GM12874 (cell line): ENCODE measurements at regions not wholly inside any gene's neighbourhood (a gene's known extent, or its start where the extent isn't known, plus 50 kb on each side); places are given as distances from the start of the nearest gene placed in this dataset.

ENCODE experiments used
- TF ChIP-seq, protein P1 (sequence below): IDR thresholded peaks from 2 replicates; pipeline ENCODE4 v1.5.1; 2011; ENCODE audit warnings: low read depth, mild to moderate bottlenecking, control low read depth, low read length, moderate library complexity; ENCODE audit not compliant: insufficient read depth

DNA sequence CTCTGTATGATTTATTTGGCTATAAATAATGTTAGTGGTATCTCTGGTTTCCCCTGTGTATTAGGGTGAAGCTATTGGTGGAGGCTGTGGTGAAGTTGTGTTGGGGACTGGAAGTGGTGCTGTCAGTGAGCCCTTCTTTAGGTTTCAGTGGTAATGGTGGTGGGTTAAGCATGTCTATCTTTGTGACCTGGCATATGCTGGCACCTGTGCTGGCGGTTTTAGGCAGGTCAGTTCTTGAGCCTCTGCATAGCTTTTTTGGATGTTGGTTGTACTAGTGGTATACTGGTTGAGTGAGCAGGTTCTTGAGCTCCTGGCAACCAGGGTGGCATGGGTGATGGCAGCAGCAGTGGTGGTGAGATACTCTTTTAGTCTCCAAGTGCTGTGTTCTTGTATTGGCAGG, 161.9 kb upstream of the CAND1 start:
- TF ChIP-seq, protein P1, sequence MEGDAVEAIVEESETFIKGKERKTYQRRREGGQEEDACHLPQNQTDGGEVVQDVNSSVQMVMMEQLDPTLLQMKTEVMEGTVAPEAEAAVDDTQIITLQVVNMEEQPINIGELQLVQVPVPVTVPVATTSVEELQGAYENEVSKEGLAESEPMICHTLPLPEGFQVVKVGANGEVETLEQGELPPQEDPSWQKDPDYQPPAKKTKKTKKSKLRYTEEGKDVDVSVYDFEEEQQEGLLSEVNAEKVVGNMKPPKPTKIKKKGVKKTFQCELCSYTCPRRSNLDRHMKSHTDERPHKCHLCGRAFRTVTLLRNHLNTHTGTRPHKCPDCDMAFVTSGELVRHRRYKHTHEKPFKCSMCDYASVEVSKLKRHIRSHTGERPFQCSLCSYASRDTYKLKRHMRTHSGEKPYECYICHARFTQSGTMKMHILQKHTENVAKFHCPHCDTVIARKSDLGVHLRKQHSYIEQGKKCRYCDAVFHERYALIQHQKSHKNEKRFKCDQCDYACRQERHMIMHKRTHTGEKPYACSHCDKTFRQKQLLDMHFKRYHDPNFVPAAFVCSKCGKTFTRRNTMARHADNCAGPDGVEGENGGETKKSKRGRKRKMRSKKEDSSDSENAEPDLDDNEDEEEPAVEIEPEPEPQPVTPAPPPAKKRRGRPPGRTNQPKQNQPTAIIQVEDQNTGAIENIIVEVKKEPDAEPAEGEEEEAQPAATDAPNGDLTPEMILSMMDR = no peak

GRCh38 chr12:67107751-67108269, 161.3 kb upstream of the CAND1 start:
- TF ChIP-seq, protein P1 = no peak

DNA sequence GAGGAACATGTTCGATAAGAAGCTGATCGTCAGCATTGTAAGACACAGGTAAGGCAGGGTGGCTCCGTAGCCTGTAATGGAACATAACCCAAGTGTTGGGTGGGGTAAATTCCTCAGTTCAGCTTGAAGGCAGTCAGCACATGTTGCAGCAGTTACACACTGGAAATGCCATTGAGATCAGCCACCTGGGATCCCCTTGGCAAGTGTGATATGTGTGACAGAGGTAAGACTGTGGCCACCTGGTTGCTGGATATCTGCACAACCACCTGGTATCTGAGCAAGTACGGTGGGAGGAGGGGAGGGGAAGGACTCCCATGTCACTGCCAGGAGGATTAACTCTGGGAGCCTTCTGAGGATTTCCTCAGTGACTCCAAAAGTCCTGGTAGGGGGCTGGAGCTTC, 158.0 kb upstream of the CAND1 start:
- TF ChIP-seq, protein P1 = no peak

- TF ChIP-seq, protein P1 = no peak
These were observed 156.6 kb upstream of the CAND1 start for GRCh38 chr12:67112586-67112985.

- TF ChIP-seq, protein P1 = no peak
These were observed 153.0 kb upstream of the CAND1 start for GRCh38 chr12:67116134-67116533.

DNA sequence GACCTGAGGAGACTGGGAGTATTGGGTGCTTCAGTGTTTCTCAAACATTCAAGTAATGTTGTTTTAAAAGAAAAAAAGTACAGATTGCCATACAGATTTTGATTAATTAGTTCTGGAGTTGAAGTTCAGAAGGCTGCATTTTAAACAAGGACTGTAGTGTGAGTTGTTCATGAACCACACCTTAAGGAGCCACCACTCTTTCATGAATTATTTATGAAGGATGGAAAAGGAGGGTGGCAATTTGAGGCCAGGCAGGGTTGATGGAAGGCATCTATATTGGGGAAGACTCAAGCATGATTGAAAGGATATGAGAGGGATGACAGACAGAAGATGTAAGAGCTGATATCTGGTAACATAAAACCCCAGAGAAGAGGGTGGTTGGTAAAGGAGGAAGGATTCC, 146.6 kb upstream of the CAND1 start:
- TF ChIP-seq, protein P1 = no peak

DNA sequence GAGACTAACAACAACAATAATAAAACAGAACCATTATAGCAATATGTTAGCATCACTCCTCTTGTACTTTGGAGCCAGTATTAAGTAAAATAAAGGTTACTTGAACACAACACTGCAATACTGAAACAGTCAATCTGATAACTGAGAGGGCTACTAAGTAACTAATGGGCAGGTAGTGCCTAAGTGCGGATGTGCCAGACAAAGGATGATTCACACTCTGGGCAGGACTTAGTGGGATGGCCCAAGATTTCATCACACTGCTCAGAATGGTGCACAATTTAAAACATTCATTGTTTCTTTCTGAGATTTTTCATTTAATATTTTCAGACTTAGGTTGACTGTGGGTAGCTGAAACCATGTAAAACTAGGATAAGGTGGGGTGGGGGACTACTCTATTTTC, 131.9 kb upstream of the CAND1 start:
- TF ChIP-seq, protein P1 = no peak
